ENCODE measurements at regions not wholly inside any gene's neighbourhood (a gene's known extent, or its start where the extent isn't known, plus 50 kb on each side); places are given as distances from the start of the nearest gene placed in this dataset.

DNA sequence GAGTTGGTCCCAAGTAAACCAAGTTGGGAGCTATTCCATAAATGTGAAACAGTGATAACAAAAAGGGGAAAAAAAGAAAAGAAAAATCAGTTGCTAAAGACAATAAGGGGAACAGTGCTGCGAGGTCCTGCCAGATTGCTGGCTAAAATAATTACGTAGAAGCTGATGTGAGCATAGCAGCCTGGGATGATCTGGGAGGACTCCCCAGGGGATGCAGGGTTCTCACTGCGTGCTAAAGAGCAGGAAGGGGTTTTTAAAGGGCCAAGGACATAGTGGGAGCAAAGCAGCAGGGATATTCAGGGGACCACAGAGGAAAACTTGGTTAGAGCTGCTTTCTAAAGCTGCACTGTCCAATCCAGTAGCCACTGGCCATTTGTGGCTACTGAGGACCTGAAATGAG is 133.0 kb upstream of the UMPS start:
- no peaks in the 10 kb centered on the region for H3K9me3 ChIP-seq
- no peaks in the 10 kb centered on the region for H3K27me3 ChIP-seq
- no peak overlapping the region for H3K4me3 ChIP-seq
- no peaks in the 10 kb centered on the region for H3K4me1 ChIP-seq
- WGBS, 2 donors, result 41 to 43% methylated on average over 3 of the region's 3 CpGs
- DNase-seq (ENCODE audit: low spot score in 2 of 2), result no peak
- no peak for TF ChIP-seq POLR2A (IDR thresholded peaks at IDR 0.05)
- no peak for TF ChIP-seq EP300 (IDR thresholded peaks at IDR 0.05)
- TF ChIP-seq, protein P1, sequence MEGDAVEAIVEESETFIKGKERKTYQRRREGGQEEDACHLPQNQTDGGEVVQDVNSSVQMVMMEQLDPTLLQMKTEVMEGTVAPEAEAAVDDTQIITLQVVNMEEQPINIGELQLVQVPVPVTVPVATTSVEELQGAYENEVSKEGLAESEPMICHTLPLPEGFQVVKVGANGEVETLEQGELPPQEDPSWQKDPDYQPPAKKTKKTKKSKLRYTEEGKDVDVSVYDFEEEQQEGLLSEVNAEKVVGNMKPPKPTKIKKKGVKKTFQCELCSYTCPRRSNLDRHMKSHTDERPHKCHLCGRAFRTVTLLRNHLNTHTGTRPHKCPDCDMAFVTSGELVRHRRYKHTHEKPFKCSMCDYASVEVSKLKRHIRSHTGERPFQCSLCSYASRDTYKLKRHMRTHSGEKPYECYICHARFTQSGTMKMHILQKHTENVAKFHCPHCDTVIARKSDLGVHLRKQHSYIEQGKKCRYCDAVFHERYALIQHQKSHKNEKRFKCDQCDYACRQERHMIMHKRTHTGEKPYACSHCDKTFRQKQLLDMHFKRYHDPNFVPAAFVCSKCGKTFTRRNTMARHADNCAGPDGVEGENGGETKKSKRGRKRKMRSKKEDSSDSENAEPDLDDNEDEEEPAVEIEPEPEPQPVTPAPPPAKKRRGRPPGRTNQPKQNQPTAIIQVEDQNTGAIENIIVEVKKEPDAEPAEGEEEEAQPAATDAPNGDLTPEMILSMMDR (IDR thresholded peaks at IDR 0.05), result no peak
- no peak overlapping the region for H3K27ac ChIP-seq
- H3K36me3 ChIP-seq, result no peaks in the 10 kb centered on the region

DNA sequence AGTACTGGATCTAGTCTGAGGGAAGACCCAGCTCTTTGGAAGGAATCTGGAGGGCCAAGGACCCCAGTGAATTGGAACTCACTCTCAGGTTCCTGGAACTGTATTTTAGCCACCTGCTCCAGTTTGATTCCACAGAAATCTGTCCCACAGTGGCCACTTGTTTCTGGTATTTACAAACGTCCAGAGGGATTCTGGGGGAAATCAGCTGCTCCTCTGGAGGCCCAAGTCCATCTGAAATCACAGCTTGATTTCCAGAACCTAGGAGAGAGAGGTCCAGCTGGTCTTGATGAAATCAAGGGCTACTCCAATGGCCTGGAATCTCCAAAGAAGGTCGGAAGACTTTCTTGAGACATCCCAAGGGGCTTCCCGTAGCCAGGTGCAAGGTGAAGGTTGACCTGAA is 132.3 kb upstream of the UMPS start:
- Histone ChIP-seq H3K27me3 (no peaks in the 10 kb centered on the region), H3K27ac (no peak overlapping the region), H3K36me3 (no peaks in the 10 kb centered on the region), H3K4me3 (no peak overlapping the region), H3K4me1 (no peaks in the 10 kb centered on the region), H3K9me3 (no peaks in the 10 kb centered on the region)
- TF ChIP-seq, protein P1 (IDR thresholded peaks at IDR 0.05), result no peak
- TF ChIP-seq EP300 (IDR thresholded peaks at IDR 0.05) (no peak), POLR2A (IDR thresholded peaks at IDR 0.05) (no peak)
- WGBS, 2 donors, result 76 to 79% methylated on average over 3 of the region's 3 CpGs
- no peak for DNase-seq (ENCODE audit: low spot score in 2 of 2)

DNA sequence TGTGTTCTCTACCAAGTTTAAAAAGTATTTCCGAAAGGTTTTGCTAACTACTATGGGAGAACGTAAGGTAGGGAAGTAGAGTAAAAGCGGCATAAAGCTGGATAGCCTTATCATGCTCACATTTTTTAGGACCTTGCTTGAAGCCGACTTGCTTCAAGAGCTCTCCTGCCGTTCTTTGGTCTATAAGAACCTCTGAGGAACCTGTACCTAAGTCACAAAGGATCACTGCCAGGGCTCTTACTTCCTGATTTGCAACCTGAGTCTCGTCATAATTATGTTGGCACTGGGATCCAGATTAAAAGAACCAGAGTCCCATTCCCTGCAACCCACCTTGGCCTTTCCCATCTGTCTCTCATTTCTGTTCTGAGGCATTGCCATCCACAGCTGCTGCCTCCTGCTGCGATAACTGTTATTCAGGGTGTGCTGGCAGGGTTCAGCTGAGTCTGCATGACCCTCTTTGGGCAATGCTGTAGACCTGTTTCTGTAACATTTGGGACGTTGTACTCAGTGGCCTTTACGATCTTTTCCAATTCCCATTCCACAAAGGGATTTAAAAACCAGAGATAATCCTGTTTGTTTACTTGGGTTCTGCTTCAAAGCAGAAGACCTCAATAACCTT is 131.0 kb upstream of the UMPS start:
- no peaks in the 10 kb centered on the region for H3K9me3 ChIP-seq
- H3K4me3 ChIP-seq, result no peak overlapping the region
- H3K27me3 ChIP-seq, result no peaks in the 10 kb centered on the region
- H3K27ac ChIP-seq, result no peak overlapping the region
- H3K4me1 ChIP-seq, result no peaks in the 10 kb centered on the region
- no peaks in the 10 kb centered on the region for H3K36me3 ChIP-seq
- DNase-seq (ENCODE audit: low spot score in 2 of 2), result no peak
- TF ChIP-seq POLR2A (IDR thresholded peaks at IDR 0.05) (no peak), EP300 (IDR thresholded peaks at IDR 0.05) (no peak)
- TF ChIP-seq, protein P1 (IDR thresholded peaks at IDR 0.05), result no peak
- 70 to 74% methylated on average over 9 of the region's 9 CpGs for WGBS, 2 donors

DNA sequence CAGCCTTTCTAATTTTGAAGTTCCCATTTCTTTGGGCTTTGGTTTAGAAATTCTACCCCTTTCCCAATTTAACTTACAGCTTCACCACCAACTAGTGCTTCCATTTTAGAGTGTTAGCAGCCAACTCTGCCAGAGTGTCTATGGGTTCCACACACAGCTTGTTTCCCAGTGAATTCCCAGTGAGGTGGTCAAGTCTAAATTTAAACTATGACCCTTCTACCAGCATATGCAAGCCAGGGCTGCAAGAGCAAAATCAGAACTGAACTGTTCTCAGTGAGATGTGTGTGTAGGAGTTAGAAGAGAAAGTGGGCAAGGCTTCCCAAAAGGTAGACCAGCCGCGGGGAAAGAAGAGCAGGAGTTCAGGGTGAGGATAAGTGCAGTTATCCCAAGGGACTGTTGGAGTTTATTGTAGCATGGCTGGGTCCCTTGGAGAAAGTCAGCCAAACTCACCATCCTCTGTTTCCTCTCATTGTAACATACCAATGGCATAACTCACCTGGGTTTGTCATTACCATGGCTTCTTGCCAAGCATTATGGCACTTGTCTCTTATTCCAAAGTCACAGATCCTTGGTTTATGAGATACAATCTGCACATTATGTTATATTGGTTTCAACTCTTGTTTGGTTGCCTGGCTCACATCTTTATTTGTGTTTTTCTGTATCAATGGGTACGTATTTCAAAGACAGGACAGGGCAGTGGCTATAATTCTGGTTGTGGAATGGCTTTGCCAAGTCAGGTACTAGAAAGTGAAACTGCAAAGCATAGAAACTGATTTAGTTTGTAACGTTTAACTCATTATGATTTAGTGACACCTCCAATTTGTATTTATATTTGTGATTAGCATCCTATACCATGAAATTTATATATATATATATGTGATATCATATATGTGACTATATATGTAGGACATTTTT is 130.2 kb upstream of the UMPS start:
- no peaks in the 10 kb centered on the region for H3K27me3 ChIP-seq
- H3K4me3 ChIP-seq, result no peak overlapping the region
- TF ChIP-seq EP300 (IDR thresholded peaks at IDR 0.05), result no peak
- TF ChIP-seq, protein P1 (IDR thresholded peaks at IDR 0.05), result no peak
- TF ChIP-seq POLR2A (IDR thresholded peaks at IDR 0.05), result no peak
- no peaks in the 10 kb centered on the region for H3K9me3 ChIP-seq
- WGBS, 2 donors, result 47 to 80% methylated on average over 4 of the region's 4 CpGs
- no peaks in the 10 kb centered on the region for H3K4me1 ChIP-seq
- no peak overlapping the region for H3K27ac ChIP-seq
- DNase-seq (ENCODE audit: low spot score in 2 of 2), result no peak
- H3K36me3 ChIP-seq, result no peaks in the 10 kb centered on the region

DNA sequence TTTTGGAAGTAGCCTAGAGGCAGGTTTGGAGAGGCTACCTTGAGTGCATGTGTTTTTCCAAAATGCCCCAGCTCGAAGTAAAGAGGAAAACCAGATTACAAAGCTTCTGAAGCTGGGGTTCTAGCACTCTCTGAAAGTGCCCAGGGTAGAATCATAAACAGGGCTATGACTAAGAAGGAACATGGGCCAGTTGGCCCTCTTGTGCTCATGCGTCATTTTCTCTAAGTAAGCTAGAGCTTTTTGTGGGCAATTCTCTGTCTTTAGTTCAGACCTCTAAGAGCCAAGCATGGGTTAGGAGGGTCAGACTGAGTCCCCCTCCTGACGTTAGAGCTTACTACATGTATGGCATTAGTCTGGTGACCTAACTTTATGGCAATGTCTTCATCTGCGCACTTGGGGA is 129.5 kb upstream of the UMPS start:
- 75 to 85% methylated on average over 4 of the region's 4 CpGs for WGBS, 2 donors

More for the DNA sequence above, 129.5 kb upstream of the UMPS start:
- no peaks in the 10 kb centered on the region for H3K9me3 ChIP-seq
- H3K36me3 ChIP-seq, result no peaks in the 10 kb centered on the region
- no peaks in the 10 kb centered on the region for H3K4me1 ChIP-seq
- no peak for DNase-seq (ENCODE audit: low spot score in 2 of 2)
- no peak overlapping the region for H3K4me3 ChIP-seq
- no peak overlapping the region for H3K27ac ChIP-seq
- no peak for TF ChIP-seq POLR2A (IDR thresholded peaks at IDR 0.05)
- TF ChIP-seq, protein P1 (IDR thresholded peaks at IDR 0.05), result no peak
- TF ChIP-seq EP300 (IDR thresholded peaks at IDR 0.05), result no peak
- no peaks in the 10 kb centered on the region for H3K27me3 ChIP-seq
